K562 (cell line): ENCODE measurements at regions not wholly inside any gene's neighbourhood (a gene's known extent, or its start where the extent isn't known, plus 50 kb on each side); places are given as distances from the start of the nearest gene placed in this dataset.

ENCODE experiments used
- ARID3B ChIP-seq: fragments of 250-450 bp; sonication (Bioruptor Pico); IDR thresholded peaks from 2 replicates; pipeline ENCODE4 v1.4.0; 2020; ENCODE audit warnings: borderline replicate concordance
- ATF2 ChIP-seq: sonication (generic); formaldehyde crosslinking; IDR thresholded peaks from 2 replicates; pipeline ENCODE4 v1.8.1; 2022; ENCODE audit warnings: missing genetic modification reagents
- CREB5 ChIP-seq: fragments of 250-450 bp; sonication (Bioruptor Pico); IDR thresholded peaks from 2 replicates; pipeline ENCODE4 v1.5.0; 2020; ENCODE audit warnings: mild to moderate bottlenecking
- CXXC5 ChIP-seq: fragments of 250-450 bp; sonication (Bioruptor Pico); IDR thresholded peaks from 2 replicates; pipeline ENCODE4 v1.8.0; 2022; ENCODE audit warnings: inconsistent platforms, mild to moderate bottlenecking, moderate library complexity
- ETS2 ChIP-seq: IDR thresholded peaks from 2 replicates; pipeline ENCODE4 v1.6.1; 2016; ENCODE audit warnings: borderline replicate concordance, missing genetic modification characterization, mild to moderate bottlenecking, moderate library complexity, missing compliant biosample characterization; ENCODE audit not compliant: poor library complexity, severe bottlenecking
- EWSR1 ChIP-seq: fragments of 450-650 bp; IDR thresholded peaks from 2 replicates; pipeline ENCODE4 v1.6.1; 2018; ENCODE audit warnings: borderline replicate concordance, mild to moderate bottlenecking, low read depth, moderate library complexity; ENCODE audit not compliant: partially characterized antibody
- FOXJ3 ChIP-seq: sonication (generic); formaldehyde crosslinking; IDR thresholded peaks from 2 replicates; pipeline ENCODE4 v1.4.0; 2020; ENCODE audit warnings: mild to moderate bottlenecking, missing genetic modification reagents
- KDM2B ChIP-seq: fragments of 250-450 bp; sonication (Bioruptor Pico); IDR thresholded peaks from 2 replicates; pipeline ENCODE4 v1.8.0; 2021; ENCODE audit warnings: mild to moderate bottlenecking, moderate library complexity
- MBD1 ChIP-seq: fragments of 250-450 bp; sonication (Bioruptor Pico); IDR thresholded peaks from 2 replicates; pipeline ENCODE4 v1.8.0; 2022; ENCODE audit warnings: inconsistent platforms
- NFIC ChIP-seq: fragments of 450-650 bp; IDR thresholded peaks from 2 replicates; pipeline ENCODE4 v1.6.1; 2017; ENCODE audit warnings: mild to moderate bottlenecking, inconsistent platforms
- NR2C1 ChIP-seq, 2 experiments: fragments of 450-650 bp; IDR thresholded peaks; 2 replicates each; pipeline ENCODE4 v1.6.1; 2017; ENCODE audit warnings: mild to moderate bottlenecking in 2 of 2, antibody characterized with exemption in 1 of 2, inconsistent platforms in 1 of 2, missing compliant biosample characterization in 1 of 2, missing genetic modification characterization in 1 of 2
- SMC3 ChIP-seq: conservative IDR thresholded peaks from 2 replicates; pipeline ENCODE4 v1.6.1; 2011; ENCODE audit warnings: low read depth, low read length, improper control_type of control experiment; ENCODE audit not compliant: insufficient read depth
- TAL1 ChIP-seq: fragments of 450-650 bp; IDR thresholded peaks from 2 replicates; pipeline ENCODE4 v1.6.1; 2016; ENCODE audit warnings: mild to moderate bottlenecking
- YY1 ChIP-seq, 3 experiments: IDR thresholded peaks; 2 replicates each; pipeline ENCODE4 v1.6.1; 2011; ENCODE audit warnings: low read length in 2 of 3, mild to moderate bottlenecking in 2 of 3, moderate library complexity in 2 of 3, borderline replicate concordance in 1 of 3, control low read depth in 1 of 3, low read depth in 1 of 3; ENCODE audit not compliant: insufficient read depth in 3 of 3, insufficient replicate concordance in 2 of 3, control insufficient read depth in 1 of 3, insufficient read length in 1 of 3; ENCODE audit errors: extremely low read depth in 1 of 3
- ZKSCAN8 ChIP-seq: fragments of 200-800 bp; sonication (Bioruptor generic); IDR thresholded peaks from 2 replicates; pipeline ENCODE4 v1.6.1; 2016; ENCODE audit warnings: missing genetic modification characterization, missing compliant biosample characterization
- ZNF740 ChIP-seq, 3 experiments: fragments of 200-800 bp in 1 of 3; sonication (Bioruptor generic) in 1 of 3; sonication (generic) in 1 of 3; formaldehyde crosslinking in 1 of 3; IDR thresholded peaks; 2 replicates each; pipeline versions ENCODE4 v1.6.1 to v1.8.0; 2016 to 2022; ENCODE audit warnings: mild to moderate bottlenecking in 2 of 3, missing compliant biosample characterization in 2 of 3, missing genetic modification characterization in 2 of 3, missing genetic modification reagents in 1 of 3

GRCh38 chr2:176638167-176639015, 369.1 kb downstream of the MTX2 start (continued):
- no peak for TF ChIP-seq ARID3B
- TF ChIP-seq NR2C1 (IDR thresholded peaks at IDR 0.05) = no peak
- TF ChIP-seq NR2C1 (tag; IDR thresholded peaks at IDR 0.05) = no peak
- no peak for TF ChIP-seq CREB5 (CRISPR knock-in tag)
- TF ChIP-seq YY1 (IDR thresholded peaks at IDR 0.05; ENCODE audit: borderline replicate concordance in 1 of 3, control insufficient read depth in 1 of 3, extremely low read depth in 1 of 3, insufficient read depth in 3 of 3, insufficient read length in 1 of 3, insufficient replicate concordance in 2 of 3, low read depth in 1 of 3, low read length in 2 of 3) = peak in 1 of 3 experiments; percentile 25
- no peak for TF ChIP-seq ETS2
- peak; percentile 73 for TF ChIP-seq SMC3
- TF ChIP-seq EWSR1 = no peak
- TF ChIP-seq FOXJ3 (CRISPR knock-in tag) = no peak
- no peak for TF ChIP-seq NFIC
- no peak for TF ChIP-seq TAL1
- TF ChIP-seq ATF2 (CRISPR knock-in tag) = no peak
- no peak for TF ChIP-seq ZNF740 (CRISPR knock-in tag; IDR thresholded peaks at IDR 0.05)
- no peak for TF ChIP-seq ZNF740 (tag; IDR thresholded peaks at IDR 0.05)
- 0 out of 2 replicates have a peak, but pooled peaks have one; percentile 3 for TF ChIP-seq MBD1 (CRISPR knock-in tag)
- peak; percentile 57 for TF ChIP-seq CXXC5
- TF ChIP-seq ZKSCAN8 = no peak
- TF ChIP-seq KDM2B = no peak
